ENCODE measurements at regions not wholly inside any gene's neighbourhood (a gene's known extent, or its start where the extent isn't known, plus 50 kb on each side); places are given as distances from the start of the nearest gene placed in this dataset.

DNA sequence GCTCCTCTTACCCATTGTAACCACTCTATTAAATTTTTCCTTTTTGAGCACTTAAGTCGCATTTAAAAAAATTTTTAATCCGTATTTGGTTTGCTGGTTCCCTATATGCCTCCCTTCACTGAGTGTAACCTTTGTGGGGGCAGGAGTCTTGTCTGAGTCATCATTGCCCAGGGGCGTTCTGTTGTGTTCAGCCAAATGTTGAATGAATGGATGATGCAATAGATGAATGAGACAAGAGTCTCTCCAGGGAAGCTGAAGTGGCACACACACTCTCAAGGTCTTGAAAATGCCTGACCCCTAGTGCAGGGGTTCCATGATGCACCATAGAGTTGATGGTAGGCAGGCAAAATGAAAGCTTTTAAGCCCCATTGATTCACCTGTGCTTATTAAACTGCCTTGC is 123.0 kb upstream of the RBFOX1 start:
- no peaks in the 10 kb centered on the region for H3K27me3 ChIP-seq

DNA sequence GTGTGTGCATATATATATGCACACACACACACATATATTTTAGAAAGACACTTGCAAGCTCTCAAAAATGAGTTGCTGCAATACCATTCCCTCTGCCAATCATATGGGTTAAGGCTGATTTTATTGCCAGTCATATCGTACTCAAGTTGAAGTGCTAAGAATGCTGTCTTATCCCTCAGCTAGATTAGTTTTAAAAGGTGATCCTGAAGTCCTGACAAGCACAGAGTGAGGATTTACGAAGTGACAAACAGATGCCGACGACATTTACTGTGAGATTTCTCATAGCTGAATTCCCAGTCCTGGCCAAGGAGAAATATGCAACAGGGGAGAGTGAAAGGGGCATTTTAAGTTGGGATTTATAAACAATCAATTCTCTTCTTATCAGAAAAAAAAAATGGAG is 126.2 kb upstream of the RBFOX1 start:
- Histone ChIP-seq H3K9me3 (peaks cover 0 to 3% (median 0%) of the 10 kb centered on the region in 4 donors), H3K4me1 (no peaks in the 10 kb centered on the region), H3K27me3 (no peaks in the 10 kb centered on the region), H3K36me3 (no peaks in the 10 kb centered on the region), H3K27ac (no peak overlapping the region), H3K4me3 (no peak overlapping the region)
- TF ChIP-seq, protein P1, sequence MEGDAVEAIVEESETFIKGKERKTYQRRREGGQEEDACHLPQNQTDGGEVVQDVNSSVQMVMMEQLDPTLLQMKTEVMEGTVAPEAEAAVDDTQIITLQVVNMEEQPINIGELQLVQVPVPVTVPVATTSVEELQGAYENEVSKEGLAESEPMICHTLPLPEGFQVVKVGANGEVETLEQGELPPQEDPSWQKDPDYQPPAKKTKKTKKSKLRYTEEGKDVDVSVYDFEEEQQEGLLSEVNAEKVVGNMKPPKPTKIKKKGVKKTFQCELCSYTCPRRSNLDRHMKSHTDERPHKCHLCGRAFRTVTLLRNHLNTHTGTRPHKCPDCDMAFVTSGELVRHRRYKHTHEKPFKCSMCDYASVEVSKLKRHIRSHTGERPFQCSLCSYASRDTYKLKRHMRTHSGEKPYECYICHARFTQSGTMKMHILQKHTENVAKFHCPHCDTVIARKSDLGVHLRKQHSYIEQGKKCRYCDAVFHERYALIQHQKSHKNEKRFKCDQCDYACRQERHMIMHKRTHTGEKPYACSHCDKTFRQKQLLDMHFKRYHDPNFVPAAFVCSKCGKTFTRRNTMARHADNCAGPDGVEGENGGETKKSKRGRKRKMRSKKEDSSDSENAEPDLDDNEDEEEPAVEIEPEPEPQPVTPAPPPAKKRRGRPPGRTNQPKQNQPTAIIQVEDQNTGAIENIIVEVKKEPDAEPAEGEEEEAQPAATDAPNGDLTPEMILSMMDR (IDR thresholded peaks at IDR 0.05) = no peak
- TF ChIP-seq POLR2A (IDR thresholded peaks at IDR 0.05) = no peak
- DNase-seq = no peak

More for the DNA sequence above, 123.0 kb upstream of the RBFOX1 start:
- peaks cover 0 to 3% (median 0%) of the 10 kb centered on the region in 4 donors for H3K9me3 ChIP-seq
- H3K36me3 ChIP-seq = no peaks in the 10 kb centered on the region
- TF ChIP-seq POLR2A (IDR thresholded peaks at IDR 0.05) = no peak
- TF ChIP-seq, protein P1 (IDR thresholded peaks at IDR 0.05) = no peak
- DNase-seq = no peak
- no peaks in the 10 kb centered on the region for H3K4me1 ChIP-seq
- H3K4me3 ChIP-seq = no peak overlapping the region
- no peak overlapping the region for H3K27ac ChIP-seq

DNA sequence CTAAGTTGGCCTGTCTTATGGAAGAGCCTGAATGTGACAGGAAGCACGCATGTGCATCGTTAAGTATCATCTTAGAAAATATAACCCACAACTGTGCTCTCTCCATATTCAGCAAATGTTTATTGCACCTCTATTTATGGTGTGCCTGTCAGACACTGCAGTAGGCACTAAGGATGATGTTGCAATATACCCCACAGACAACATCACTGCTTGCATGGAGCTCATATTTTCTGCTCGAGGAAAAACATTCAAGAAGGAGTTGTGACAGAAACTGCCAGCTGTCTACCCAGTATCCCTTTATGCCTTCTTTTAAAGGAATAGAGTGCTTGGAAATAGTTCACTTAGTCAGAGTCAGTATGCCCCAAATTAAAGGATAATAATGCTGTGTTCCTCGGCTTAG is 132.3 kb upstream of the RBFOX1 start:
- no peak for DNase-seq
- no peak for TF ChIP-seq POLR2A (IDR thresholded peaks at IDR 0.05)
- TF ChIP-seq, protein P1 (IDR thresholded peaks at IDR 0.05) = no peak
- Histone ChIP-seq H3K27ac (no peak overlapping the region), H3K4me3 (no peak overlapping the region), H3K27me3 (no peaks in the 10 kb centered on the region), H3K4me1 (no peaks in the 10 kb centered on the region), H3K36me3 (no peaks in the 10 kb centered on the region), H3K9me3 (no peaks in the 10 kb centered on the region)

DNA sequence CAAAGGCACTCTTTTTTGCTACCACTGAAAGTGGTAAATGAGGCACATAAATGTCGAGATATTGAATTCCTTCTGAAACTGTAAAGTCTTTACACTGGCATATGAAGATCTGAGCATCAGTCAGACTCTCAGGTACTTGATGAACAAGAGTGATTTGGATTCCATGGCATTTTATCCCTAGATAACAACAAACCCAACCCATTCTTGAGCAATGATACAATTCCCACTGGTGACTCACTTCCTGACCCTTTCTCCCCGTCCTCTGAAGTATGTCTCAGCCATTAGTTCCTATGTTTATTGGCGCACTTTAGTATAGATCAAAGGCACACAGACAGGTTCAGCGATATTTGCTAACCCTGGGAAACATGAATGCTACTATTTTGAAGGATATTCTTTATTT is 147.0 kb upstream of the RBFOX1 start:
- Histone ChIP-seq H3K9me3 (no peaks in the 10 kb centered on the region), H3K27ac (no peak overlapping the region), H3K27me3 (no peaks in the 10 kb centered on the region), H3K4me1 (no peaks in the 10 kb centered on the region), H3K36me3 (no peaks in the 10 kb centered on the region), H3K4me3 (no peak overlapping the region)
- TF ChIP-seq POLR2A (IDR thresholded peaks at IDR 0.05) = no peak
- TF ChIP-seq, protein P1 (IDR thresholded peaks at IDR 0.05) = no peak
- DNase-seq = no peak

DNA sequence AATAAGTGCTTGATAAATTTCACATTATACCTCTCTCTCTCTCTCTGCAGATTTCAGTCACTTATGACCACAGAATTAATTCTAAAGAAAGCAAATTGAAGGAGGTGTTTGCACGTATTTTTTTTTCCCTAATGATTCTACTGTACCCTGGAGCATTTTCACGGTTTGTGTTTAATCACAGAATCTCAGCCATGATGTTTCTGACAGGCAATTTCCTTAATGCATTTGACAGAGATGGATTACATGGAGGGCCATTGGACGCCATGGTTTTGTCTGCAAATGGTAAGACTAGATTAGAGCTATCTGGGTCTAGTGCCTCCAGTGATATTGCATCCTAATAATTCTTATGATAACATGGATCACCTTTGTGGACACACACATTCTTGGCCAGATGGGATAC is 147.5 kb upstream of the RBFOX1 start:
- no peak overlapping the region for H3K27ac ChIP-seq
- DNase-seq = no peak
- no peak overlapping the region for H3K4me3 ChIP-seq
- H3K36me3 ChIP-seq = no peaks in the 10 kb centered on the region
- TF ChIP-seq POLR2A (IDR thresholded peaks at IDR 0.05) = no peak
- TF ChIP-seq, protein P1 (IDR thresholded peaks at IDR 0.05) = no peak
- no peaks in the 10 kb centered on the region for H3K9me3 ChIP-seq
- H3K27me3 ChIP-seq = no peaks in the 10 kb centered on the region
- H3K4me1 ChIP-seq = no peaks in the 10 kb centered on the region

DNA sequence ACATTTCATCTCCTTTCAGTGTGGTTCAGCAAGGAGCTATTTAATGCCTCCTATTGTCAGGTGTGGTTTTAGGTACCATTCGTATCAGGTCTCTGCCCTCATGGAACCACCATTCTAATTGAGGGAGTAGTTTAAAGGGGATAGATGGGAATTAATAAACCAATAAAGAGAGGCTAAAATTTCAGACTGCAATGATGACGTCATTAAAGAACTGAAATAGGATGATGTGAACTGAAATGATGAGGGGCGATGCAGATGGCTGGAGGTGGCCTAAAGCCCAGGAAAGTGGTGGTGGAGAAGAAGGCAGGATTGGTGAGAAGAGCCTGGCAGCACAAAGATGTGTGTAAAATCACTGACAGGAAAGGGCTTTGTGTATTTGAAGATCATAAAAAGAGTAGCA is 148.9 kb upstream of the RBFOX1 start:
- H3K36me3 ChIP-seq = no peaks in the 10 kb centered on the region
- no peaks in the 10 kb centered on the region for H3K27me3 ChIP-seq
- DNase-seq = no peak
- no peaks in the 10 kb centered on the region for H3K9me3 ChIP-seq
- no peak overlapping the region for H3K27ac ChIP-seq
- no peaks in the 10 kb centered on the region for H3K4me1 ChIP-seq
- H3K4me3 ChIP-seq = no peak overlapping the region
- TF ChIP-seq, protein P1 (IDR thresholded peaks at IDR 0.05) = no peak
- TF ChIP-seq POLR2A (IDR thresholded peaks at IDR 0.05) = no peak
